ENCODE measurements at regions not wholly inside any gene's neighbourhood (a gene's known extent, or its start where the extent isn't known, plus 50 kb on each side); places are given as distances from the start of the nearest gene placed in this dataset.

DNA sequence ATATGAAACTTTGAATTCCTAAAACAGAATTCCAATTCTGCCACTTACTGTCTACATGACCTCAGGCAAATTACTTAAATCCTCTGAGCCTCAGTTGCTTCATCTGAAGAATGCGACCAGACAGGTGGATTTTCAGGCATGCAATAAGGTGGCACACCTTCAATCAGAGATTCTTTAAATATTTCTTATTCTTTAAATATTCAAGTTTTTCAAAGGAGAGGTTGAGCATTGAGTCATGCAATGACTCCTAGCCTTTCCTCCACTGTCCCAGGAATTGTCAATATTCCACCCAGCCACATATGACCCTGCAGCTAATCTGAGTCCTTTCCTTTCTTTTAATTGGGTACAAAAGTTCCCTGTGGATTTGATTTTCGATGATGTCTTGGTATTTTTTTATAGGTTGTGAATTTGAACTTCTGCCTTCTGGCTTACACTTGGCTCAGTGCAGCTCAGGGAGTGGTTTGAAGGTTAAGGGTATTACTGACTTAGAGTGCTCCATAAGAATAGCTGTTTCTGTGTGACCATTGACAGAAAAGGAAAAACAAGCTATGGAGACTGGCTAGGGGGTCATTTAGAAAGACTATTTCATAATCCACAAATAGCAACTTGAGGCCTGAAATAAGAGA lies 52.2 kb upstream of the PRDX6 start:
- no peak for DNase-seq

DNA sequence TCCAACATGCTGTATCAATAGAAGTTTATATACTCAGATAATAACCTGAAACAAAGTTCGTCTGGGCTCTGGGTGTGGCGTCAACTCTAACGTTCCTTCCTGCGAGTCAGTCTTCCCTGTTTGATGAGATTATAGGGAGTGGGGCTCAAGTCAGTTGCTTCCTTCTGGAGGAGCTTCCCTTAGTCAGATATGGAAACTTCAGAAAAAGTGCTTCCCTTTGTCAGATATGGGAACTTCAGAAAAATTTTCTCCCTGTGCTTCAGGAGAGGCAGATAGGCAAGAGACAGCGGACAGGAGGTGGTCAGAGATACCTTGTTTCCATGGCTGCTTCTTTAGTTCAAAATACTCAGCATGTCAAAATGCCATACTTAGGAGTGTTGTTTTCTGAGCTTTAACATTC lies 51.1 kb upstream of the PRDX6 start:
- DNase-seq = no peak

DNA sequence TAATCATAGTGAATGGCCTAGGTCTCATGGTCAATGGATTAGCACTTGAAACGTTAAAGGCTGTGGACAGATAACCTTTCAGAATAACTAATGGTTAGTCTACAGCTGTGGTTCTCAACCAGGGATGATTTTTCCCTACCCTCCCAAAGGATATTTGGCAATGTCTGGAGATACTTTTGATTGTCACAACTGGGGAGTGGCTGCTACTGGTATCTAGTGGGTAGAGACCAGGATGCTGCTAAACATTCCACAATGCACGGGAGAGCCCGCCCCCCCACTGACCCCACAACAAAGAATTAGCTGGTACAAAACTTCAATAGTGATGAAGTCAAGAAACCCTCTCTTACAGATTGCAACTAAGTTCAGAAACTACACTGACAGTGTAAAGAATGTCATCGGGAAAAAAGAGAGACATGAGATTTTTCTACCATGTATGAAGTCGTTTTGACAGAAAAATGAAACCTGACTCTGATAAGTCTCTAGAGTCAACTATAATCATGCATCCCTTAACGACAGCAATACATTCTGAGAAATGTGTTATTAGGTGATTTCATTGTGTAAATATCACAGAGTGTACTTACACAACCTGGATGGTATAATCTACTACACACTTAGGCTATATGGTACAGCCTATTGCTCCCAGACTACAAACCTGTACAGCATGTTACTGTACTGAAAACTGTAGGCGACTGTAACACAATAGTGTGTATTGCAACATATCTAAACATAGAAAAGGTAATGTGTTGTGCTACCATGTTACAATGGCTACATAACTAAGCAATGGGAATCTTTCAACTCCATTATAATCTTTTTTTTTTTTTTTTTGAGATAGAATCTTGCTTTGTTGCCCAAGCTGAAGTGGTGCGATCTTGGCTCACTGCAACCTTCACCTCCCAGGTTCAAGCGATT lies 49.7 kb upstream of the PRDX6 start:
- DNase-seq = no peak

Measured in stimulated activated CD4-positive, alpha-beta T cell treated with anti-CD3 and anti-CD28 coated beads, Interleukin-4, amount 100 ng/mL, for 4 hours (primary cell).